Right atrium auricular region (tissue), 2 donors: ENCODE measurements at regions not wholly inside any gene's neighbourhood (a gene's known extent, or its start where the extent isn't known, plus 50 kb on each side); places are given as distances from the start of the nearest gene placed in this dataset.
"Not testable (repeated sequence)": the region's sequence is repeated elsewhere in the genome, so short reads cannot be mapped to it uniquely, and the experiment has no call there.

Experiments used
- DNase-seq: peaks from one replicate; pipeline ENCODE4 v3.0.0-alpha.2; 2019; ENCODE audit warnings: low spot score
- H3K27ac ChIP-seq, 2 donors: fragments of 200-600 bp; sonication (generic); 1 replicate in 1 of 2; 2 replicates in 1 of 2; pipeline ENCODE4 v1.5.1; 2016 to 2019
- H3K27me3 ChIP-seq, 2 donors: fragments of 200-600 bp; sonication (generic); one replicate each; pipeline versions ENCODE4 v1.5.1 to v1.6.0; 2017 to 2019
- H3K36me3 ChIP-seq: fragments of 200-600 bp; sonication (generic); one replicate; pipeline ENCODE4 v1.5.1; 2016
- H3K4me1 ChIP-seq, 2 donors: fragments of 200-600 bp; sonication (generic); one replicate each; pipeline versions ENCODE4 v1.5.1 to v1.6.0; 2017 to 2019
- H3K4me3 ChIP-seq, 2 donors: fragments of 200-600 bp; sonication (generic); 1 replicate in 1 of 2; 2 replicates in 1 of 2; pipeline ENCODE4 v1.5.1; 2017 to 2019; ENCODE audit warnings: mild to moderate bottlenecking in 1 of 2, moderate library complexity in 1 of 2
- H3K9me3 ChIP-seq, 2 donors: fragments of 200-600 bp; sonication (generic); one replicate each; pipeline ENCODE4 v1.5.1; 2019
- CTCF ChIP-seq, 2 donors: fragments of 200-600 bp; sonication (generic); IDR thresholded peaks; one replicate each; pipeline ENCODE4 v1.5.1; 2019; ENCODE audit warnings: antibody characterized with exemption in 2 of 2

DNA sequence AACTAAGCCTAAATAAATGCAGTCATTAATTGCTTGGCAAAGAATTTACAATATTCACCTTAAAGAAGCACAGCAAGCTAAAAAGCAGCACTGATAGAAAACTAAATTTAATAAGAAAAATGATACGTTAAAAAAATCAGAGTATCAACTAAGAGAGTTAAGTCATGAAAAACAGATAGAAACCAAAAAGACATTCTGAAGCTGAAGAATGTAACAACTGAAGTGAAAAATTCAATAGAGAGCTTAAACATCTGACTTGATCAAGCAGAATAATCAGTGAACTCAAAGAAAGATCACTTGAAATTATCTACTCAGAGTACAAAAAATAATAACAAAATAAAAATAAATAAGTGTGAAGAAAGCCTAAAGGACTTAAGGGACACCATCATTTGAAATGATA lies 588.0 kb upstream of the HS3ST1 start:
- Histone ChIP-seq H3K36me3 (no peaks in the 10 kb centered on the region), H3K4me3 (no peak overlapping the region), H3K27ac (no peak overlapping the region), H3K4me1 (no peaks in the 10 kb centered on the region), H3K9me3 (peaks cover 0 to 20% of the 10 kb centered on the region in 2 donors), H3K27me3 (no peaks in the 10 kb centered on the region)
- TF ChIP-seq CTCF (IDR thresholded peaks at IDR 0.05), result no peak
- no peak for DNase-seq

DNA sequence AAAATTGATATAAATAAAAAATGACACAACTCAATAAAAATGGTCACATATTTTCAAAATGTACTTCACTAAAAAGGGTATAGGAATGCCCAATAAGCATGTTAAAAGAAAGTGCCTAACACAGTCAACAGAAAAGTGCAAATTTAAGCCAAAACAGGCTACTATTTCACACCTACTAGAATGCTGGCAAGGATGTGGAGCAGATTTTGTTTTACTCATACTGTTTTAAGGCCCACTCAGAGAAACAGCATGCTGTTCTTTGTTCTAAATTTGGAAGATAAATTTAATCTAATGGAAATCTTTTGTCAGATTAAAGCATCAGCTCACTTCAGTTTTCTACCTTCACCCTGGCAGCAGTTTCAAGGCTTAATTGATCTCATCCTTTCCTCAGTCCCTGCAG lies 576.8 kb upstream of the HS3ST1 start:
- Histone ChIP-seq H3K4me1 (no peaks in the 10 kb centered on the region), H3K27me3 (no peaks in the 10 kb centered on the region), H3K27ac (no peak overlapping the region), H3K9me3 (no peaks in the 10 kb centered on the region), H3K36me3 (no peaks in the 10 kb centered on the region), H3K4me3 (no peak overlapping the region)
- no peak for DNase-seq
- TF ChIP-seq CTCF (IDR thresholded peaks at IDR 0.05), result no peak

DNA sequence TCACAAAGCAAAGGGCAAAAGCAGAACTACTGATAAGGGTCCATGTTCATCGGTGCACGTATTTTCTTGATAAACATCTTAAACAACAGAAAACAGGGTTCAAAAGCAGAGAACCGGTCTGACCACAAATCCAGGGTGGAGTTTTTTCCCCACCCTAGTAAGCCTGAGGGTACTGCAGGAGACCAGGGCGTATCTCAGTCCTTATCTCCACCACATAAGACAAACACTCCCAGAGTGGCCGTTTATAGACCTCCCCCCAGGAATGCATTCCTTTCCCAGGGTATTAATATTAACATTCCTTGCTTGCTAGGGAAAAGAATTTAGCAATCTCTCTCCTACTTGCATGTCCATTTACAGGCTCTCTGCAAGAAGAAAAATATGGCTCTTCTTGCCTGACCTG lies 567.9 kb upstream of the HS3ST1 start:
- H3K27ac ChIP-seq, H3K4me1 ChIP-seq, H3K36me3 ChIP-seq, H3K4me3 ChIP-seq, DNase-seq, H3K27me3 ChIP-seq: not testable (repeated sequence)
- H3K9me3 ChIP-seq, result peaks cover 4 to 16% of the 10 kb centered on the region in 2 donors

DNA sequence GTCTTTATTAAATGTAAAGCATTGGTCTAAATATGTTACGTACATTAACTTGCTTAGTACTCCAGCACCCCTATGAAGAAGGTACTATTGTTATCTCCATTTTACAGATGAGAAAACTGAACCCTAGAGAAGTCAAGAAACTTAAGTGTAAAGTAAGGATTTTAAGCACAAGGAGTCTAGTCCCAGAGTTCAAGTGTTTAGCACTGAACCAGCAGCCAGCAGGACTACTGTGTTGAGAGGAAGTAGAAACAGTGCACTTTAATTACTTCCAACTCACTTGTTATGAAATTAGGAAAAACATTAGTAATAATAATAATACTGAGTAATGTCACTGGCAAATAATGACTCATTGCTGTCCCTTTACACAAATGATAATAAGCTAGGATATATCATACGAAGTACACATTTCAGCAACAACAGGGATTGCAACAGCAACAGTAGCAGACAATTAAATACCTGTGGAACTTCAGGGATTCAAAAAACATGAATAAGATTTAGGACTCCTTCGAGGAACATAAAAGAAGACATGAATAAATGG lies 548.1 kb upstream of the HS3ST1 start:
- DNase-seq, result no peak
- no peak for TF ChIP-seq CTCF (IDR thresholded peaks at IDR 0.05)
- Histone ChIP-seq H3K9me3 (no peaks in the 10 kb centered on the region), H3K4me3 (no peak overlapping the region), H3K27me3 (no peaks in the 10 kb centered on the region), H3K27ac (no peak overlapping the region), H3K4me1 (no peaks in the 10 kb centered on the region), H3K36me3 (no peaks in the 10 kb centered on the region)

DNA sequence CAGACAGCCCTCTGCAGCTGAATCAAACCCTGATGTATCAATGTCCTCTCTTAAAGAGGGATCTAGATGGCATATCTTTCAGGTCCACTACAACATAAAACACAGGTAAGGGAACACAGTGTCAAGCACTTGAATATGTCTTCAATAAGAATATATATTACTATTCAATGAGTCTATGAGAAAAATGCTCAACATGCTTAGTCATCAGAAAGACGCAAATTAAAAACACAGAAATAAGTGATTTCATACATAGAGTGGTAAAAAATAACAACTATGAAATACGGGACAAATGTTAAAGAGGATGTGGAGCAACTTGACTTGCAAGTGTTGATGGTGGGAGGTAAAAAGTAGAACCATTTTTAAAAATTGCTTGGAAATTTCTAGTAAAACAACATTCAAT lies 544.6 kb upstream of the HS3ST1 start:
- no peak overlapping the region for H3K27ac ChIP-seq
- H3K4me3 ChIP-seq, result no peak overlapping the region
- TF ChIP-seq CTCF (IDR thresholded peaks at IDR 0.05), result no peak
- no peaks in the 10 kb centered on the region for H3K4me1 ChIP-seq
- H3K9me3 ChIP-seq, result no peaks in the 10 kb centered on the region
- no peak for DNase-seq
- H3K27me3 ChIP-seq, result no peaks in the 10 kb centered on the region
- H3K36me3 ChIP-seq, result no peaks in the 10 kb centered on the region

- Histone ChIP-seq H3K27me3 (no peaks in the 10 kb centered on the region), H3K27ac (no peak overlapping the region), H3K9me3 (no peaks in the 10 kb centered on the region), H3K36me3 (no peaks in the 10 kb centered on the region), H3K4me1 (no peaks in the 10 kb centered on the region), H3K4me3 (no peak overlapping the region)
- no peak for TF ChIP-seq CTCF (IDR thresholded peaks at IDR 0.05)
- DNase-seq, result no peak
These were observed 542.1 kb upstream of the HS3ST1 start for GRCh38 chr4:11970754-11971153.
